Liver (tissue), 8 donors: ENCODE measurements at regions not wholly inside any gene's neighbourhood (a gene's known extent, or its start where the extent isn't known, plus 50 kb on each side); places are given as distances from the start of the nearest gene placed in this dataset.

Experiments used
- DNase-seq: peaks from one replicate; pipeline ENCODE4 v3.0.0-alpha.2; 2017; ENCODE audit warnings: low spot score
- H3K27ac ChIP-seq, 2 donors: one replicate each; pipeline ENCODE4 v1.7.0; 2013; ENCODE audit warnings: inconsistent platforms in 2 of 2, low read length in 2 of 2, control low read depth in 1 of 2, low read depth in 1 of 2, mild to moderate bottlenecking in 1 of 2
- H3K27me3 ChIP-seq, 4 donors: one replicate each; pipeline versions ENCODE4 v1.6.1 to v1.7.0; 2013; ENCODE audit warnings: low read length in 3 of 4, inconsistent platforms in 1 of 4, mild to moderate bottlenecking in 1 of 4, moderate library complexity in 1 of 4; ENCODE audit not compliant: control insufficient read depth in 4 of 4, insufficient read depth in 4 of 4
- H3K36me3 ChIP-seq, 4 donors: one replicate each; pipeline versions ENCODE4 v1.6.1 to v1.7.0; 2013; ENCODE audit warnings: low read length in 3 of 4, mild to moderate bottlenecking in 3 of 4, low read depth in 1 of 4, moderate library complexity in 1 of 4; ENCODE audit not compliant: control insufficient read depth in 4 of 4, insufficient read depth in 3 of 4
- H3K4me1 ChIP-seq, 4 donors: one replicate each; pipeline versions ENCODE4 v1.6.1 to v1.7.0; 2013; ENCODE audit warnings: low read length in 3 of 4, mild to moderate bottlenecking in 3 of 4, moderate library complexity in 1 of 4; ENCODE audit not compliant: control insufficient read depth in 4 of 4, insufficient read depth in 4 of 4
- H3K4me3 ChIP-seq, 3 donors: one replicate each; pipeline versions ENCODE4 v1.6.1 to v1.7.0; 2013; ENCODE audit warnings: low read length in 3 of 3, control low read depth in 1 of 3, low read depth in 1 of 3, mild to moderate bottlenecking in 1 of 3
- H3K9ac ChIP-seq, 2 donors: one replicate each; pipeline ENCODE4 v1.7.0; 2013; ENCODE audit warnings: low read length in 2 of 2, mild to moderate bottlenecking in 2 of 2, moderate library complexity in 2 of 2, control low read depth in 1 of 2, low read depth in 1 of 2
- H3K9me3 ChIP-seq, 4 donors: one replicate each; pipeline versions ENCODE4 v1.6.1 to v1.7.0; 2013; ENCODE audit warnings: low read length in 3 of 4; ENCODE audit not compliant: control insufficient read depth in 4 of 4
- CTCF ChIP-seq: fragments of 150-350 bp; IDR thresholded peaks from 2 replicates; pipeline ENCODE4 v1.5.1; 2017; ENCODE audit warnings: improper control_type of control experiment, low read depth, low read length; ENCODE audit not compliant: missing input control
- EGR1 ChIP-seq, 2 donors: IDR thresholded peaks; 2 replicates each; pipeline ENCODE4 v1.6.1; 2016 to 2018; ENCODE audit warnings: antibody characterized with exemption in 2 of 2, low read depth in 2 of 2
- FOXA2 ChIP-seq: IDR thresholded peaks from 2 replicates; pipeline ENCODE4 v1.6.1; 2016; ENCODE audit warnings: antibody characterized with exemption
- GABPA ChIP-seq, 2 donors: IDR thresholded peaks in 1 of 2; conservative IDR thresholded peaks in 1 of 2; 2 replicates each; pipeline ENCODE4 v1.6.1; 2016; ENCODE audit warnings: antibody characterized with exemption in 2 of 2, mild to moderate bottlenecking in 1 of 2, moderate library complexity in 1 of 2
- HNF4A ChIP-seq, 2 donors: conservative IDR thresholded peaks; 2 replicates each; pipeline ENCODE4 v1.6.1; 2016; ENCODE audit warnings: antibody characterized with exemption in 2 of 2, mild to moderate bottlenecking in 2 of 2
- HNF4G ChIP-seq: IDR thresholded peaks from 2 replicates; pipeline ENCODE4 v1.6.1; 2016; ENCODE audit warnings: antibody characterized with exemption
- JUND ChIP-seq, 2 donors: IDR thresholded peaks; 2 replicates each; pipeline ENCODE4 v1.6.1; 2016; ENCODE audit warnings: antibody characterized with exemption in 2 of 2
- MAX ChIP-seq: IDR thresholded peaks from 2 replicates; pipeline ENCODE4 v1.6.1; 2016; ENCODE audit warnings: antibody characterized with exemption
- NR2F2 ChIP-seq: IDR thresholded peaks from 2 replicates; pipeline ENCODE4 v1.6.1; 2016; ENCODE audit warnings: antibody characterized with exemption
- RAD21 ChIP-seq, 2 donors: IDR thresholded peaks; 2 replicates each; pipeline ENCODE4 v1.6.1; 2016; ENCODE audit warnings: antibody characterized with exemption in 2 of 2, mild to moderate bottlenecking in 2 of 2
- REST ChIP-seq: IDR thresholded peaks from 2 replicates; pipeline ENCODE4 v1.6.1; 2016; ENCODE audit warnings: antibody characterized with exemption, mild to moderate bottlenecking
- RXRA ChIP-seq, 2 donors: IDR thresholded peaks; 2 replicates each; pipeline ENCODE4 v1.6.1; 2017 to 2018; ENCODE audit warnings: antibody characterized with exemption in 2 of 2, mild to moderate bottlenecking in 1 of 2
- TAF1 ChIP-seq: conservative IDR thresholded peaks from 2 replicates; pipeline ENCODE4 v1.6.1; 2016; ENCODE audit warnings: antibody characterized with exemption, mild to moderate bottlenecking
- YY1 ChIP-seq: IDR thresholded peaks from 2 replicates; pipeline ENCODE4 v1.6.1; 2016; ENCODE audit warnings: antibody characterized with exemption, mild to moderate bottlenecking
- ZBTB33 ChIP-seq: IDR thresholded peaks from 2 replicates; pipeline ENCODE4 v1.6.1; 2016; ENCODE audit warnings: antibody characterized with exemption
- WGBS: extraction: QIAGEN DNeasy Blood & Tissue Kit; methylation state at CpG from one replicate; pipeline ENCODE4 v1.1.7; 2013; 5-methylcytosine and 5-hydroxymethylcytosine counted together
- donor health status: healthy.
- donor health status: healthy.
- donor health status: healthy.
- donor health status: healthy.
- donor health status: healthy.

GRCh38 chr15:95134431-95135110 is 903.2 kb downstream of the MCTP2 start:
- WGBS, result 58% methylated on average over 4 of the region's 4 CpGs
- H3K9ac ChIP-seq, result no peak overlapping the region
- no peak for DNase-seq

GRCh38 chr15:95138604-95139270 is 907.4 kb downstream of the MCTP2 start:
- H3K36me3 ChIP-seq, result no peaks in the 10 kb centered on the region
- 88% methylated on average over 3 of the region's 3 CpGs for WGBS
- no peaks in the 10 kb centered on the region for H3K27me3 ChIP-seq
- no peaks in the 10 kb centered on the region for H3K4me1 ChIP-seq
- no peak for DNase-seq
- no peaks in the 10 kb centered on the region for H3K9me3 ChIP-seq
- no peak overlapping the region for H3K4me3 ChIP-seq
- TF ChIP-seq MAX, result no peak
- no peak for TF ChIP-seq JUND (IDR thresholded peaks at IDR 0.05)
- TF ChIP-seq YY1, result no peak
- no peak for TF ChIP-seq TAF1
- no peak for TF ChIP-seq RXRA (IDR thresholded peaks at IDR 0.05)
- no peak overlapping the region for H3K27ac ChIP-seq
- no peak overlapping the region for H3K9ac ChIP-seq

More at GRCh38 chr15:95134431-95135110, 903.2 kb downstream of the MCTP2 start:
- Histone ChIP-seq H3K9me3 (no peaks in the 10 kb centered on the region), H3K27me3 (no peaks in the 10 kb centered on the region), H3K27ac (no peak overlapping the region), H3K4me3 (no peak overlapping the region), H3K4me1 (no peaks in the 10 kb centered on the region), H3K36me3 (no peaks in the 10 kb centered on the region)
- TF ChIP-seq ZBTB33, result no peak
- no peak for TF ChIP-seq RXRA (IDR thresholded peaks at IDR 0.05)
- no peak for TF ChIP-seq TAF1
- TF ChIP-seq MAX, result no peak
- no peak for TF ChIP-seq REST
- no peak for TF ChIP-seq HNF4G
- no peak for TF ChIP-seq JUND (IDR thresholded peaks at IDR 0.05)

GRCh38 chr15:95141486-95141885 is 910.1 kb downstream of the MCTP2 start:
- 77% methylated on average over 2 of the region's 2 CpGs for WGBS
- DNase-seq, result no peak
- H3K9me3 ChIP-seq, result no peaks in the 10 kb centered on the region
- no peak overlapping the region for H3K27ac ChIP-seq
- H3K27me3 ChIP-seq, result no peaks in the 10 kb centered on the region
- H3K4me3 ChIP-seq, result no peak overlapping the region
- no peaks in the 10 kb centered on the region for H3K4me1 ChIP-seq
- H3K9ac ChIP-seq, result no peak overlapping the region
- no peaks in the 10 kb centered on the region for H3K36me3 ChIP-seq
- no peak for TF ChIP-seq CTCF
- TF ChIP-seq REST, result no peak
- no peak for TF ChIP-seq HNF4A (conservative IDR thresholded peaks at IDR 0.05)
- TF ChIP-seq RAD21 (IDR thresholded peaks at IDR 0.05), result no peak
- TF ChIP-seq FOXA2, result no peak
- TF ChIP-seq YY1, result no peak
- TF ChIP-seq GABPA (IDR thresholded peaks at IDR 0.05 in 1 of 2, conservative IDR thresholded peaks at IDR 0.05 in 1 of 2), result no peak
- TF ChIP-seq NR2F2, result no peak
- no peak for TF ChIP-seq EGR1 (IDR thresholded peaks at IDR 0.05; ENCODE audit: low read depth in 2 of 2)
